Gastrocnemius medialis (tissue), 4 donors: ENCODE measurements at regions not wholly inside any gene's neighbourhood (a gene's known extent, or its start where the extent isn't known, plus 50 kb on each side); places are given as distances from the start of the nearest gene placed in this dataset.

Experiments
- ATAC-seq, 2 donors: fragments of 150-250 bp; one replicate each; pipeline ENCODE4 v1.9.1; 2016
- DNase-seq, 2 donors: peaks; one replicate each; pipeline ENCODE4 v3.0.0-alpha.2; 2019
- H3K27ac ChIP-seq, 4 donors: fragments of 200-600 bp; sonication (generic); 1 replicate in 1 of 4; 2 replicates in 3 of 4; pipeline ENCODE4 v1.5.1; 2016 to 2018; ENCODE audit warnings: mild to moderate bottlenecking in 2 of 4, moderate library complexity in 1 of 4
- H3K27me3 ChIP-seq, 3 donors: fragments of 200-600 bp; sonication (generic) in 2 of 3; 1 replicate in 1 of 3; 2 replicates in 2 of 3; pipeline versions ENCODE4 v1.5.1 to v1.6.0; 2016 to 2019; ENCODE audit warnings: mild to moderate bottlenecking in 1 of 3, moderate library complexity in 1 of 3
- H3K36me3 ChIP-seq, 2 donors: fragments of 200-600 bp; sonication (generic) in 1 of 2; one replicate each; pipeline ENCODE4 v1.5.1; 2017 to 2018
- H3K4me1 ChIP-seq, 2 donors: fragments of 200-600 bp; sonication (generic) in 1 of 2; one replicate each; pipeline ENCODE4 v1.5.1; 2016 to 2017; ENCODE audit warnings: mild to moderate bottlenecking in 2 of 2
- H3K4me3 ChIP-seq, 4 donors: fragments of 200-600 bp; sonication (generic) in 3 of 4; 1 replicate in 1 of 4; 2 replicates in 3 of 4; pipeline ENCODE4 v1.5.1; 2016 to 2019; ENCODE audit warnings: mild to moderate bottlenecking in 2 of 4
- H3K9me3 ChIP-seq, 3 donors: fragments of 200-600 bp; sonication (generic) in 2 of 3; 1 replicate in 1 of 3; 2 replicates in 2 of 3; pipeline ENCODE4 v1.5.1; 2016 to 2019
- POLR2A ChIP-seq, 2 donors: fragments of 450-650 bp; IDR thresholded peaks; one replicate each; pipeline ENCODE4 v1.6.1; 2017; ENCODE audit warnings: antibody characterized with exemption in 2 of 2, mild to moderate bottlenecking in 2 of 2, moderate library complexity in 2 of 2
- in situ Hi-C, 4 donors: fragments of 200-750 bp; cut with MboI; loops; one replicate each; pipeline versions ENCODE4 v1.15.0 to v1.8.0; 2017; ENCODE audit warnings: low sequenced_read_pairs in 4 of 4
- intact Hi-C: fragments of 100-400 bp; cut with DNase I; formaldehyde crosslinking; loops from one replicate; pipeline ENCODE4 v1.15.1; 2023; ENCODE audit warnings: low total_unique reads
- TF ChIP-seq, protein P1 (sequence below), 5 experiments: fragments of 450-650 bp in 3 of 5; fragments of 200-600 bp in 2 of 5; sonication (generic) in 2 of 5; IDR thresholded peaks in 4 of 5; conservative IDR thresholded peaks in 1 of 5; 1 replicate in 4 of 5; 2 replicates in 1 of 5; pipeline ENCODE4 v1.5.1; 2016 to 2019; ENCODE audit warnings: antibody characterized with exemption in 5 of 5, mild to moderate bottlenecking in 3 of 5, moderate library complexity in 3 of 5

DNA sequence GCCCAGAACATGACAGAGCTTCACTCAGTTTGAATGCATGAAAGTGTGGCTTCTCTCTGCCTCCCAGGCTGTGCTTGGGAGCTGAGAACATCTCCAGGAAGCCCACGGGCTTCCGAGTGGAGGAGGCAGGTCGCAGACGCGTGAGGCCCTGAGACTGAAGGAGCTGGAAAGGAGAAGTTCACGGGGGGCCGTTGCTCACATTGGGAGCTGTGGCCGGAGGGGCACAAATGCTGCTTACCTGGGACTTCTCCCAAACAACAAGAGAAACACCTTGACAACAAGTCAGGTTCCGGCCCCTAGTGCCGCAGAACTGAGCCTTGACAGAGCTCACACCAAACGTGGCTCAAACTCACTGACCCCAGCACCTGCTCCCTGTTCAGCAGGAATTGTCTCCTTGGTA lies 207.0 kb downstream of the BRD1 start:
- no peak for ATAC-seq
- Histone ChIP-seq H3K27me3 (peaks cover 0 to 3% (median 0%) of the 10 kb centered on the region in 3 donors), H3K27ac (no peak overlapping the region), H3K4me3 (no peak overlapping the region), H3K9me3 (no peaks in the 10 kb centered on the region), H3K36me3 (no peaks in the 10 kb centered on the region), H3K4me1 (no peaks in the 10 kb centered on the region)
- TF ChIP-seq, protein P1, sequence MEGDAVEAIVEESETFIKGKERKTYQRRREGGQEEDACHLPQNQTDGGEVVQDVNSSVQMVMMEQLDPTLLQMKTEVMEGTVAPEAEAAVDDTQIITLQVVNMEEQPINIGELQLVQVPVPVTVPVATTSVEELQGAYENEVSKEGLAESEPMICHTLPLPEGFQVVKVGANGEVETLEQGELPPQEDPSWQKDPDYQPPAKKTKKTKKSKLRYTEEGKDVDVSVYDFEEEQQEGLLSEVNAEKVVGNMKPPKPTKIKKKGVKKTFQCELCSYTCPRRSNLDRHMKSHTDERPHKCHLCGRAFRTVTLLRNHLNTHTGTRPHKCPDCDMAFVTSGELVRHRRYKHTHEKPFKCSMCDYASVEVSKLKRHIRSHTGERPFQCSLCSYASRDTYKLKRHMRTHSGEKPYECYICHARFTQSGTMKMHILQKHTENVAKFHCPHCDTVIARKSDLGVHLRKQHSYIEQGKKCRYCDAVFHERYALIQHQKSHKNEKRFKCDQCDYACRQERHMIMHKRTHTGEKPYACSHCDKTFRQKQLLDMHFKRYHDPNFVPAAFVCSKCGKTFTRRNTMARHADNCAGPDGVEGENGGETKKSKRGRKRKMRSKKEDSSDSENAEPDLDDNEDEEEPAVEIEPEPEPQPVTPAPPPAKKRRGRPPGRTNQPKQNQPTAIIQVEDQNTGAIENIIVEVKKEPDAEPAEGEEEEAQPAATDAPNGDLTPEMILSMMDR (IDR thresholded peaks at IDR 0.05 in 4 of 5, conservative IDR thresholded peaks at IDR 0.05 in 1 of 5) = no peak
- no peak for TF ChIP-seq POLR2A (IDR thresholded peaks at IDR 0.05)
- DNase-seq = no peak
- intact Hi-C loops (no loop called here), in situ Hi-C loops (no loop called here)

DNA sequence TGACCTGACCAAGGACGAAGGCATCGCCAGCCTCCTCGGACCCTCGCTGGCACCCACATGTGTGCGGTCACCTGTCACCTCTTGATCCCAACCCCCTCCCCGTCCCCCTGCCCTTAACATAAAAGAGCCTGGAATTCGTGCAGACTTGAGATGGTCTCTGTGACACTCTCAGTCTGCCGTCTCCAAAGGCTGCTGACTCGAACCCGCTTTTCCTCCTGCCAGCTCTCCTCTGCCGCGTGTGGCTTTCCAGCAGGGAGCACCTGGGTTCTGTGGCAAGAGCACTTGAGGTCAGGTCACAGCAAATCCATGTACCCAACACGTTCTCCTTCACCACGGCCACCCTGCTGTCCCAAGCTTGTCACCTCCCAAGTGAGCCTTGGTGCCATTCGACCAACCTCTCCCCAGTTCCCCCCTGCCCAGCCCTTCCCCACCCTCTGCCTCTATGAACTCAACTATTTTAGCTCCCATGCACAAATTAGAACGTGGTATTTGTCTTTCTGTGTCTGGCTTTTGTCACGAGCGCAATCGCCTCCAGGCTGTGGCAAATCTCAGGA lies 207.6 kb downstream of the BRD1 start:
- in situ Hi-C loops (no loop called here), intact Hi-C loops (no loop called here)
- H3K27ac ChIP-seq = no peak overlapping the region
- no peaks in the 10 kb centered on the region for H3K9me3 ChIP-seq
- TF ChIP-seq POLR2A (IDR thresholded peaks at IDR 0.05) = no peak
- TF ChIP-seq, protein P1 (IDR thresholded peaks at IDR 0.05 in 4 of 5, conservative IDR thresholded peaks at IDR 0.05 in 1 of 5) = no peak
- H3K4me3 ChIP-seq = no peak overlapping the region
- H3K4me1 ChIP-seq = no peaks in the 10 kb centered on the region
- no peak for ATAC-seq
- H3K27me3 ChIP-seq = peaks cover 0 to 3% (median 0%) of the 10 kb centered on the region in 3 donors
- no peaks in the 10 kb centered on the region for H3K36me3 ChIP-seq
- no peak for DNase-seq

DNA sequence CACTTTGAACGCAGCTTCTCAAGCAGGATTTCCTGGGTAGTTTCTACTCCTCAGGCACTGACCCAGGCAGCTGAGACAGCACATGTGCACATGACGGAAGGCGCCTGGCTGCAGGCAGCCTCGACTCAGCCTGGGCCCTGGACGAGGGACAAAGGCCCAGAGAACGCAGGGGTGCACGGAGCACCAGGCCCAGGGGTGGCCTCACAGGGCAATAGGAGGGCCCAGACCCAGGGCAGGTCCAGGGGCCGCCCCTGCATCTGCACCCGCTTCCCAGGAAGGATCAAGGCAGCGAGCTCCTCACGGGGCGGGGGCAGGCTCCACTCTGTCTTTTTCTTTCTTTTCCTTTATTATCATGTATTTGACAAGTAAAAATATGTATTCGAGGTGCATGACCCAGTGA lies 208.4 kb downstream of the BRD1 start:
- intact Hi-C loops = no loop called here

DNA sequence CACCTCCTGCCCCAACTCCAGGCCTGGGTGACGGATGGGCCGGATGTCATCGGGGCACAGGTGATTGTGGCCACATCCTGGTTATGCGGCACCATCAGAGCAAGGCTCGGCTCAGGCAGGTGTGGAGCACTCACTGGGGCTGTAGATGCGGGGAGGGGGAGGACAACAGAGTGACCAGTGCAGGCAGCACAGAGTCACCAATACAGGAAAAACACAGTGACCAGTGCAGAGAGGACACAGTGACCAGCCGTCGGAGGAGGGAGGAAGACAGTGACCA lies 209.1 kb downstream of the BRD1 start:
- in situ Hi-C loops = no loop called here
- no peaks in the 10 kb centered on the region for H3K9me3 ChIP-seq
- H3K4me1 ChIP-seq = no peaks in the 10 kb centered on the region
- DNase-seq (no peak), ATAC-seq (no peak)
- TF ChIP-seq, protein P1 (IDR thresholded peaks at IDR 0.05 in 4 of 5, conservative IDR thresholded peaks at IDR 0.05 in 1 of 5) = no peak
- no peak for TF ChIP-seq POLR2A (IDR thresholded peaks at IDR 0.05)
- H3K4me3 ChIP-seq = no peak overlapping the region
- intact Hi-C loops = no loop called here
- peaks cover 0 to 3% (median 0%) of the 10 kb centered on the region in 3 donors for H3K27me3 ChIP-seq
- H3K36me3 ChIP-seq = no peaks in the 10 kb centered on the region
- H3K27ac ChIP-seq = no peak overlapping the region

More for the DNA sequence above, 208.4 kb downstream of the BRD1 start:
- Histone ChIP-seq H3K4me1 (no peaks in the 10 kb centered on the region), H3K4me3 (no peak overlapping the region), H3K36me3 (no peaks in the 10 kb centered on the region), H3K27ac (no peak overlapping the region), H3K27me3 (peaks cover 0 to 3% (median 0%) of the 10 kb centered on the region in 3 donors), H3K9me3 (no peaks in the 10 kb centered on the region)
- in situ Hi-C loops = no loop called here
- ATAC-seq = no peak
- no peak for DNase-seq
- TF ChIP-seq POLR2A (IDR thresholded peaks at IDR 0.05) = no peak
- TF ChIP-seq, protein P1 (IDR thresholded peaks at IDR 0.05 in 4 of 5, conservative IDR thresholded peaks at IDR 0.05 in 1 of 5) = no peak
